HFFc6 (cell line): ENCODE measurements at regions not wholly inside any gene's neighbourhood (a gene's known extent, or its start where the extent isn't known, plus 50 kb on each side); places are given as distances from the start of the nearest gene placed in this dataset.

Experiments
- DNase-seq: peaks from one replicate; pipeline ENCODE4 v3.0.0-alpha.2; 2018
- H3K27ac Mint-ChIP-seq: 2 replicates; pipeline ENCODE4 v1.8.0; 2020; ENCODE audit warnings: mild to moderate bottlenecking, mixed read lengths
- H3K27me3 Mint-ChIP-seq: 2 replicates; pipeline ENCODE4 v1.8.0; 2021; ENCODE audit warnings: mild to moderate bottlenecking, moderate library complexity, mixed read lengths; ENCODE audit not compliant: insufficient read depth
- H3K36me3 Mint-ChIP-seq: 2 replicates; pipeline ENCODE4 v1.8.0; 2021; ENCODE audit warnings: low read depth, mixed read lengths
- H3K4me1 Mint-ChIP-seq: 2 replicates; pipeline ENCODE4 v1.8.0; 2020; ENCODE audit warnings: low read depth, mixed read lengths
- H3K4me3 Mint-ChIP-seq: 2 replicates; pipeline ENCODE4 v1.8.0; 2020; ENCODE audit warnings: mild to moderate bottlenecking, moderate library complexity, mixed read lengths
- H3K9me3 Mint-ChIP-seq: 2 replicates; pipeline ENCODE4 v1.8.0; 2020; ENCODE audit warnings: mild to moderate bottlenecking, mixed read lengths
- CTCF ChIP-seq: fragments of 200-600 bp; sonication (generic); IDR thresholded peaks from 2 replicates; pipeline ENCODE4 v1.5.0; 2021; ENCODE audit warnings: antibody characterized with exemption, mild to moderate bottlenecking

GRCh38 chr1:70556541-70556940 is 145.5 kb downstream of the CTH start:
- Mint-ChIP-seq H3K27me3 (no peaks in the 10 kb centered on the region), H3K27ac (no peak overlapping the region), H3K36me3 (no peaks in the 10 kb centered on the region), H3K9me3 (peaks cover 4% of the 10 kb centered on the region; the same call in 1 of the 2 replicates), H3K4me1 (no peaks in the 10 kb centered on the region), H3K4me3 (no peak overlapping the region)
- no peak for TF ChIP-seq CTCF
- no peak for DNase-seq

DNA sequence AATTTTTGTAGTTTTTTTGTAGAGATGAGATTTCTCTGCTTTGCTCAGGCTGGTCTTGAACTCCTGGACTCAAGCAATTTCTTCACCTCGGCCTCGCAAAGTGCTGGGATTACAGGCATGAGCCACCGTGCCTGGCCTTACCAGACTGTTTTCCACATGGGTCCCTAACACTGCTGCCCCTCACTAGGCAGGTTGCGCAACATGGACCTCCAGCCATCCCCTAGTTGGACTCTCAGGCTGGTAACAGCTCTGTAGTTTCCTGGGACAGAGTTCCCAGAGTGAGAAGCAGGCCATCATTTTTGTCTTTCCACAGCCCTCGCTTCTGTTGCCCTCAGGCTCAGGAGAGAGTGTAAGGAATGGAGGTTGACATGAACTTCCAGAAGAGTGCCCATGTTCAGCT is 156.1 kb downstream of the CTH start:
- H3K9me3 Mint-ChIP-seq = peaks cover 22% of the 10 kb centered on the region; the same call in 1 of the 2 replicates
- H3K4me1 Mint-ChIP-seq = no peaks in the 10 kb centered on the region
- H3K27ac Mint-ChIP-seq = no peak overlapping the region
- DNase-seq = no peak
- no peak for TF ChIP-seq CTCF
- H3K36me3 Mint-ChIP-seq = no peaks in the 10 kb centered on the region
- H3K4me3 Mint-ChIP-seq = no peak overlapping the region
- no peaks in the 10 kb centered on the region; the same call in 1 of the 2 replicates for H3K27me3 Mint-ChIP-seq

DNA sequence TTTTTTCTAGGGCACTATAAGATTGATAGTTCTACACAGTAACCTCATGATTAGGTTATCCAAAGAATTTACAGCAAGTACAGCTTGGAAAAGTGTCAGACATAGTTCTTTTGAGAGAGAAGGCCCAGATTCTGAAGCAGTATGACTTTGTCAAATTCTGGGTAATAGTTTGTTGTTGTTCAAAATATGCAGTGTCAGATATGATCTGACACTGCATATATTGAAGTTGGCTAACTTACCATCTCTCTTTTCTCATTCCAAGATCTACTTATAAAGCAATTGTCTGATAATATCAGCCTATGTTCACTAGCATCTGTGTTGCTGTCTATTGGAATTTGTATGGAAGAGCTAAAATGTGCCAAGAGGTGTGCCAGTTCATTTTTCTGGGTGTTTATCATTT is 160.1 kb downstream of the CTH start:
- Mint-ChIP-seq H3K36me3 (no peaks in the 10 kb centered on the region), H3K4me3 (no peak overlapping the region), H3K27ac (no peak overlapping the region), H3K27me3 (peaks cover 1% of the 10 kb centered on the region; the same call in 1 of the 2 replicates), H3K4me1 (no peaks in the 10 kb centered on the region), H3K9me3 (peaks cover 26% of the 10 kb centered on the region; the same call in 1 of the 2 replicates)
- TF ChIP-seq CTCF = no peak
- DNase-seq = no peak

DNA sequence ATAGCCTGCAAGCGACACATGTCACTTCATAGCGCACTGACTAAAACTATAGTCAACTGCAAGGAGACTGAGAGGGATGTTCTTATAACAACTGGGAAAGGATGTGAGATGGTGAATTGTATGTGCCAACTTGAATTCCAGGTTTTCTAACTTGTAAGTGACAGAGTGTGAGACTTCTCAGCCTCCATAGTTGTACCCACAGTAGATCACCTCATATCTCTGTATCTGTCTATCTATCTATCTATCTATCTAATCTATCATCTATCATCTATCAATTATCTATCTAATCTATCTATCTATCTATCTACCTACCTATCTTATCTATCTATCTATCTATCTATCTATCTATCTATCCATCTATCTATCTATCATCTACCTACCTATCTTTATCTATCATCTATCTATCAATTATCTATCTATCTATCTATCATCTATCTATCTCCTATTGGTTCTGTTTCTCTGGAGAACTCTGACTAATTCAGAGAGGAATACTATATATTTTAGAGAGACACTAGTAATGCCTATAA is 162.3 kb downstream of the CTH start:
- TF ChIP-seq CTCF = no peak
- Mint-ChIP-seq H3K4me1 (no peaks in the 10 kb centered on the region), H3K27ac (no peak overlapping the region), H3K27me3 (peaks cover 1% of the 10 kb centered on the region; the same call in 1 of the 2 replicates), H3K4me3 (no peak overlapping the region), H3K9me3 (peaks cover 12% of the 10 kb centered on the region; the same call in 1 of the 2 replicates), H3K36me3 (no peaks in the 10 kb centered on the region)
- no peak for DNase-seq

GRCh38 chr1:70581661-70582060 is 170.6 kb downstream of the CTH start:
- H3K27me3 Mint-ChIP-seq = no peaks in the 10 kb centered on the region
- no peak overlapping the region for H3K27ac Mint-ChIP-seq
- H3K4me1 Mint-ChIP-seq = no peaks in the 10 kb centered on the region
- DNase-seq = no peak
- H3K4me3 Mint-ChIP-seq = no peak overlapping the region
- no peaks in the 10 kb centered on the region for H3K36me3 Mint-ChIP-seq
- TF ChIP-seq CTCF = no peak
- no peaks in the 10 kb centered on the region; the same call in 1 of the 2 replicates for H3K9me3 Mint-ChIP-seq
